ENCODE measurements at regions not wholly inside any gene's neighbourhood (a gene's known extent, or its start where the extent isn't known, plus 50 kb on each side); places are given as distances from the start of the nearest gene placed in this dataset.

- DNase-seq (ENCODE audit: low spot score) (peak; percentile 49), ATAC-seq (ENCODE audit: low FRiP score) (no peak)
Observed at GRCh38 chr9:38160613-38161215, 91.7 kb upstream of the SHB start.

DNA sequence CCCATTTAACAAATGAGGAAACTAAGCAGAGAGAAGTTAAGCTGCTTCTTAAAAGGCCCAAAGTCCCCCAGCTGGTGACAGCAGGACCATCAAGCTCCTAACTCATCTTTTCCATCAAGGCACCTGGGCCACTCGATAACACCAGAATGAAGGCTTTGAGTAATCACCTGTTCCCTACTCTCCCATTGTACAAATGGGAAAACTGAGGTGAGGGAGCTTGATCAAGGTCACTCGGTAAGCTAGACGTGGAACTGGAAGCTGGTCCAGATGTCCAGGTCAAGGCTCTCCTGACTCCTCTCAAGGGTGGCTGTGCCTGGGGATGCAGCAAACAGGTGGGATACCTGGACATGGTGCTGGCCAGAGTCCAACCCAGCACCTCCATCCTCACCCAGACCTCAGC is 90.6 kb upstream of the SHB start:
- TF ChIP-seq CTCF (IDR thresholded peaks at IDR 0.05) = no peak
- ATAC-seq (ENCODE audit: low FRiP score) = no peak
- DNase-seq (ENCODE audit: low spot score) = no peak

More at GRCh38 chr9:38160613-38161215, 91.7 kb upstream of the SHB start:
- peak in 1 of 3 donors; percentile 64 for TF ChIP-seq CTCF (IDR thresholded peaks at IDR 0.05)

DNA sequence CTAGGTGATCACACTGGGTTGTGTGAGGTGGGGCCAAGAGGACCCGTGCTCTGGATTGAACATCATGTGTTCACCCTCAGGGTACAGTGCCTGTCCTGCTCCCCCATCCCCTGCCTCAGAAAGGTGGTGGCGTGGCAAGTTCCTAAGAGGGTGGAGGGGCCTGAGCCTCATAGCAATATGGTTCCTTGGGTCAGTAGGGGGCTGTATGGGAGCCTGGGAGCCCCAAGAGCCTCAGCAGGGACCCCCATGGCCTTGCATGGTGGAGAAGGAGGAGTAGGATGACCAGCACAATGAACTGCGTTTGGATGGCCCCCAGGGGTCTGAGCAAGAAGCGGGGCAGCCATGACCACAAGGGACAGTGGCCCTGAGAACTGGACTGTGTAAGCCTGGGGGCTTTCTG is 89.6 kb upstream of the SHB start:
- ATAC-seq (ENCODE audit: low FRiP score) (no peak), DNase-seq (ENCODE audit: low spot score) (no peak)
- no peak for TF ChIP-seq CTCF (IDR thresholded peaks at IDR 0.05)

- ATAC-seq (ENCODE audit: low FRiP score) (no peak), DNase-seq (ENCODE audit: low spot score) (no peak)
- no peak for TF ChIP-seq CTCF (IDR thresholded peaks at IDR 0.05)
Observed at GRCh38 chr9:38157711-38158110, 88.7 kb upstream of the SHB start.

DNA sequence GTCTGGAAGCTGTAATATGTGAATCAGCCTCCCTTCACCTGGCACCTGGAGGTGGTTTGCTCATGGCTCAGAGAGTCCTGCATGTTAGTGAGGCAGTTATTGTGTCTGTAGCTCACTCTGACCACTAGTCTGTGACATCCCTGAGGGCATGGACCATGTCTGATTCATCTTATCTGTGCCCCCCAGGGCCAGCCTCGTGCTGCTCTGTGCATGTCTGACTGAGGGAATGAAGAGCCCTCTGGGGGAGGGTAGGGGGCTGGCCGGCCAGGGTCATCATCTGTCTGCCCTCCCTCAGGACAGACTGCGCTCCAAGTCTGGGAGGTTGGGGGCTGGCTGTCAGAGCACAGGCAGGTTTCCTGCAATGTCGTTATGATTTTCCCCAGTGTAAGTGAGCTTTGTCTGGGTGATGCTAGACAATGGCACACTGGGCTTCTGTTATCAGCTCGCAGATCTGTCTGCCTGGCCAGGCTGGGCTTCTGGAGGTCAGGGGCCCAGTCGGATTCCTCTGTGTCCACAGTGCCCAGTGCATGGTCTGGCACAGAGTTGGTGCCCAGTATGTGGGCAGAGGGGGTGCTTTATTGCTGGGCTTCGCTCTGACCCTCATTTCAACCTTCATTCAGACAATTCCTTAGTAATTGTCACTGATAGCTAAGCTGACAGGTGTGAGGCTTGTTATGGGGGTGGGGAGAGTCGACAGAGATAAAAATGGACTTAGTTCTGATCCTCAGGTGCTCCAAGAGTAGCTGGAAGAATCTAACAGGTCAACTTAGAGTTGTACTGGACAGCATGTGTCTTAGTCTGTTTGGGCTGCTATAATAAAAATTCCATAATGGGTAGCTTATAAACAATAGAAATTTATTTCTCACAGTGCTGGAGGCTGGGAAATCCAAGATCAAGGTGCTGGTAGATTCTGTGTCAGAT is 85.7 kb upstream of the SHB start:
- DNase-seq (ENCODE audit: low spot score) (no peak), ATAC-seq (ENCODE audit: low FRiP score) (no peak)
- TF ChIP-seq CTCF (IDR thresholded peaks at IDR 0.05) = no peak

GRCh38 chr9:38153910-38154291 is 84.9 kb upstream of the SHB start:
- DNase-seq (ENCODE audit: low spot score) (no peak), ATAC-seq (ENCODE audit: low FRiP score) (no peak)
- TF ChIP-seq CTCF (IDR thresholded peaks at IDR 0.05) = no peak

Data from omental fat pad (tissue), 3 donors.